HEK293 (cell line): ENCODE measurements at regions not wholly inside any gene's neighbourhood (a gene's known extent, or its start where the extent isn't known, plus 50 kb on each side); places are given as distances from the start of the nearest gene placed in this dataset.

Source experiments
- CTCF ChIA-PET: fragments of 350-600 bp; formaldehyde crosslinking; extraction: SDS; loops from one replicate; lab custom pipeline; 2021; ENCODE audit warnings: antibody characterized with exemption; lab: Yijun Ruan, JAX
- POLR2A ChIA-PET: fragments of 300-600 bp; formaldehyde crosslinking; extraction: SDS; loops from one replicate; lab custom pipeline; 2020; ENCODE audit warnings: antibody characterized with exemption, inconsistent platforms; lab: Yijun Ruan, JAX
- H3K27ac ChIP-seq: fragments of 200-500 bp; sonication (Bioruptor generic); 2 replicates; pipeline ENCODE4 v1.5.1; 2014; ENCODE audit warnings: low read depth, low read length, control low read depth, inconsistent platforms; ENCODE audit errors: extremely low read depth
- H3K36me3 ChIP-seq, 2 experiments: fragments of 200-500 bp in 1 of 2; sonication (Bioruptor generic) in 1 of 2; 1 replicate in 1 of 2; 2 replicates in 1 of 2; pipeline ENCODE4 v1.5.1; 2014 to 2017; ENCODE audit warnings: inconsistent platforms in 2 of 2, low read length in 2 of 2; ENCODE audit not compliant: control insufficient read depth in 2 of 2, insufficient read depth in 1 of 2
- H3K4me1 ChIP-seq: fragments of 200-500 bp; sonication (Bioruptor generic); 2 replicates; pipeline ENCODE4 v1.5.1; 2014; ENCODE audit warnings: mild to moderate bottlenecking, low read length, inconsistent platforms; ENCODE audit not compliant: control insufficient read depth, insufficient read depth
- H3K4me3 ChIP-seq: 2 replicates; pipeline ENCODE4 v1.5.1; 2011; ENCODE audit warnings: low read depth, mild to moderate bottlenecking, control low read depth, low read length, moderate library complexity
- H3K9me3 ChIP-seq: fragments of 200-500 bp; sonication (Bioruptor generic); 2 replicates; pipeline ENCODE4 v1.5.1; 2014; ENCODE audit warnings: low read depth, low read length, inconsistent platforms; ENCODE audit not compliant: control insufficient read depth, insufficient read depth
- GLI4 ChIP-seq: fragments of 450-650 bp; formaldehyde crosslinking; IDR thresholded peaks from 2 replicates; pipeline ENCODE4 v1.5.1; 2016; ENCODE audit warnings: missing biosample characterization, missing genetic modification characterization
- GLIS2 ChIP-seq: fragments of 450-650 bp; formaldehyde crosslinking; IDR thresholded peaks from 2 replicates; pipeline ENCODE4 v1.5.1; 2016; ENCODE audit warnings: missing biosample characterization, missing genetic modification characterization
- ZNF404 ChIP-seq: fragments of 450-650 bp; formaldehyde crosslinking; IDR thresholded peaks from 2 replicates; pipeline ENCODE4 v1.5.1; 2017; ENCODE audit warnings: missing biosample characterization, missing genetic modification characterization

- Histone ChIP-seq H3K4me3 (no peak overlapping the region), H3K27ac (no peak overlapping the region), H3K36me3 (no peaks in the 10 kb centered on the region), H3K4me1 (no peaks in the 10 kb centered on the region), H3K9me3 (no peaks in the 10 kb centered on the region)
- POLR2A ChIA-PET, result no interaction called here
- TF ChIP-seq GLIS2 (tag by site-specific recombination) (no peak), GLI4 (tag by site-specific recombination) (no peak), ZNF404 (no peak)
- CTCF ChIA-PET, result interaction anchor here (0.6 to 1.0 kb wide), 3 partner anchors 11 to 60 kb away, joined by 3 to 4 read pairs (median 4); no protein-coding TSS in a partner anchor
Measured at GRCh38 chr1:111568160-111568647, 51.4 kb upstream of the RAP1A start.
